ENCODE measurements at regions not wholly inside any gene's neighbourhood (a gene's known extent, or its start where the extent isn't known, plus 50 kb on each side); places are given as distances from the start of the nearest gene placed in this dataset.

GRCh38 chr2:150695451-150696135 is 208.1 kb upstream of the RND3 start:
- no peak for TF ChIP-seq EP300 (IDR thresholded peaks at IDR 0.05; ENCODE audit: borderline replicate concordance)
- TF ChIP-seq CREB1 (IDR thresholded peaks at IDR 0.05; ENCODE audit: low read depth), result no peak
- TF ChIP-seq CEBPB (IDR thresholded peaks at IDR 0.05), result no peak
- TF ChIP-seq YY1 (IDR thresholded peaks at IDR 0.05; ENCODE audit: low read depth), result no peak
- no peak for TF ChIP-seq REST (IDR thresholded peaks at IDR 0.05; ENCODE audit: low read depth)
- no peak for TF ChIP-seq EGR1 (IDR thresholded peaks at IDR 0.05)
- no peak for TF ChIP-seq MAX (IDR thresholded peaks at IDR 0.05)
- no peak for TF ChIP-seq RAD21 (IDR thresholded peaks at IDR 0.05; ENCODE audit: low read depth)
